BE2C (cell line): ENCODE measurements at regions not wholly inside any gene's neighbourhood (a gene's known extent, or its start where the extent isn't known, plus 50 kb on each side); places are given as distances from the start of the nearest gene placed in this dataset.

Experiments used
- DNase-seq: peaks from one replicate; pipeline ENCODE4 v3.0.0-alpha.2; 2020
- H3K27me3 ChIP-seq: fragments of 250-450 bp; sonication (Bioruptor Pico); 2 replicates; pipeline ENCODE4 v1.5.1; 2020; ENCODE audit warnings: mild to moderate bottlenecking
- H3K36me3 ChIP-seq: fragments of 250-450 bp; sonication (Bioruptor Pico); 2 replicates; pipeline ENCODE4 v1.5.1; 2020; ENCODE audit warnings: mild to moderate bottlenecking
- H3K4me1 ChIP-seq: fragments of 250-450 bp; sonication (Bioruptor Pico); 2 replicates; pipeline ENCODE4 v1.5.1; 2020
- H3K4me3 ChIP-seq: 2 replicates; pipeline ENCODE4 v1.5.1; 2011; ENCODE audit warnings: low read depth, low read length
- H3K9me3 ChIP-seq: fragments of 250-450 bp; sonication (Bioruptor Pico); 2 replicates; pipeline ENCODE4 v1.5.1; 2020
- CTCF ChIP-seq: IDR thresholded peaks from 2 replicates; pipeline ENCODE4 v1.5.1; 2012; ENCODE audit warnings: mild to moderate bottlenecking, low read depth, low read length

GRCh38 chr13:31435536-31435935, 235.8 kb downstream of the B3GLCT start:
- Histone ChIP-seq H3K4me3 (no peak overlapping the region), H3K27me3 (no peaks in the 10 kb centered on the region), H3K36me3 (no peaks in the 10 kb centered on the region), H3K4me1 (peaks cover 6% of the 10 kb centered on the region; the same call in 1 of the 2 replicates), H3K9me3 (no peaks in the 10 kb centered on the region)
- TF ChIP-seq CTCF, result no peak
- DNase-seq, result no peak

- no peaks in the 10 kb centered on the region for H3K27me3 ChIP-seq
Observed at GRCh38 chr13:31436478-31436877, 236.7 kb downstream of the B3GLCT start.

GRCh38 chr13:31437975-31438374, 238.2 kb downstream of the B3GLCT start:
- no peak for DNase-seq
- Histone ChIP-seq H3K9me3 (no peaks in the 10 kb centered on the region), H3K27me3 (no peaks in the 10 kb centered on the region), H3K4me3 (no peak overlapping the region), H3K4me1 (peaks cover 6% of the 10 kb centered on the region; the same call in 1 of the 2 replicates), H3K36me3 (no peaks in the 10 kb centered on the region)
- TF ChIP-seq CTCF, result no peak

More at GRCh38 chr13:31436478-31436877, 236.7 kb downstream of the B3GLCT start:
- no peak for DNase-seq
- Histone ChIP-seq H3K4me1 (peaks cover 6% of the 10 kb centered on the region; the same call in 1 of the 2 replicates), H3K4me3 (no peak overlapping the region), H3K9me3 (no peaks in the 10 kb centered on the region), H3K36me3 (no peaks in the 10 kb centered on the region)
- TF ChIP-seq CTCF, result no peak

- TF ChIP-seq CTCF, result no peak
- Histone ChIP-seq H3K4me1 (peaks cover 6% of the 10 kb centered on the region; the same call in 1 of the 2 replicates), H3K4me3 (no peak overlapping the region), H3K36me3 (no peaks in the 10 kb centered on the region), H3K9me3 (no peaks in the 10 kb centered on the region), H3K27me3 (no peaks in the 10 kb centered on the region)
- no peak for DNase-seq
Observed at GRCh38 chr13:31440132-31440531, 240.4 kb downstream of the B3GLCT start.

GRCh38 chr13:31441800-31442510, 242.2 kb downstream of the B3GLCT start:
- Histone ChIP-seq H3K4me3 (no peak overlapping the region), H3K27me3 (no peaks in the 10 kb centered on the region), H3K4me1 (peaks cover 6% of the 10 kb centered on the region; the same call in 1 of the 2 replicates), H3K9me3 (no peaks in the 10 kb centered on the region), H3K36me3 (no peaks in the 10 kb centered on the region)
- peak; percentile 16 for DNase-seq
- TF ChIP-seq CTCF, result no peak

GRCh38 chr13:31442571-31442970, 242.8 kb downstream of the B3GLCT start:
- no peaks in the 10 kb centered on the region for H3K36me3 ChIP-seq
- no peaks in the 10 kb centered on the region for H3K27me3 ChIP-seq
- peaks cover 6% of the 10 kb centered on the region; the same call in 1 of the 2 replicates for H3K4me1 ChIP-seq
- H3K9me3 ChIP-seq, result no peaks in the 10 kb centered on the region
- DNase-seq, result no peak
- H3K4me3 ChIP-seq, result no peak overlapping the region
- TF ChIP-seq CTCF, result no peak
